ENCODE measurements at regions not wholly inside any gene's neighbourhood (a gene's known extent, or its start where the extent isn't known, plus 50 kb on each side); places are given as distances from the start of the nearest gene placed in this dataset.

- no peak for DNase-seq
These were observed 1011.4 kb downstream of the UQCRFS1 start for GRCh38 chr19:28201462-28201943.

GRCh38 chr19:28199323-28199722 lies 1013.6 kb downstream of the UQCRFS1 start:
- DNase-seq = no peak

DNA sequence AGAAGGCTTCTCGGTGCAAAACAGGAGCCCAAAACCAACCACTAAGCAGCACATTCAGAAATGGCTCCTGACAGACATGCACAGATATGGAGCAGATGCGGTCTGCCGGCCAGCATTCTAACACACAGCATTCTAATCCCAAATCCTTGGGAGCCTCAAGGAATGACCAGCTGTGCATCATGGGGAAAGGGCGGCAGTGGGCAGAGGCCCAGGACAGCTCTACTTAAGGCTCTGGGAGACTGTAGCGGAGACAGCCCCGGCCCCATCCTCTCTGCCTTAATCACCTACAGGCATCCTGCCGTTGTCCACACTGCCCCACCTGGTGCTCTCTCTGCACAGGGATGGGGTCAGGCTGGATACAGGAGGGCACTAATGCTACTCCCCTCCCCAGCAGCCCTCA lies 1016.0 kb downstream of the UQCRFS1 start:
- DNase-seq = peak; percentile 78

DNA sequence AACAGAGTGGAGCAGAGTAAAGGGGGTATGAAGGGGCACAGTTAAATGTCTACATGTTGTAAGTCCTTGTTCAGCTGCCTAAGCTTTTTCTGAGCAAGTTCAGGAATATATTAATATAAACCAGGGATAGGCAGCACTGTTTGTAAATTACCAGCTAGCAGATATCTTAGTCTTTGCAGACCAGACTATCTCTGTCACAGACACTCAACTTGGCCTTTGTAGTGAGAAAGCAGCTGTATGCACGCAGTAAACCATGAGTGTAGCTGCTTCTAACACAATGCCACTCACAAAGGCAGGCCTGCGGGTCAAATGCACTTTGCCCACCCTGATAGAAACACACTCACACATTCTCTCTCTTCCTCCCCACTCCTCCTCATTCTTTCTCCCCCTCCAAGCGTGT lies 1016.9 kb downstream of the UQCRFS1 start:
- DNase-seq = peak; percentile 48

- no peak for DNase-seq
These were observed 1027.3 kb downstream of the UQCRFS1 start for GRCh38 chr19:28185646-28186045.

GRCh38 chr19:28184997-28185396 lies 1028.0 kb downstream of the UQCRFS1 start:
- DNase-seq = no peak

- DNase-seq = no peak
These were observed 1036.8 kb downstream of the UQCRFS1 start for GRCh38 chr19:28176193-28176592.

DNA sequence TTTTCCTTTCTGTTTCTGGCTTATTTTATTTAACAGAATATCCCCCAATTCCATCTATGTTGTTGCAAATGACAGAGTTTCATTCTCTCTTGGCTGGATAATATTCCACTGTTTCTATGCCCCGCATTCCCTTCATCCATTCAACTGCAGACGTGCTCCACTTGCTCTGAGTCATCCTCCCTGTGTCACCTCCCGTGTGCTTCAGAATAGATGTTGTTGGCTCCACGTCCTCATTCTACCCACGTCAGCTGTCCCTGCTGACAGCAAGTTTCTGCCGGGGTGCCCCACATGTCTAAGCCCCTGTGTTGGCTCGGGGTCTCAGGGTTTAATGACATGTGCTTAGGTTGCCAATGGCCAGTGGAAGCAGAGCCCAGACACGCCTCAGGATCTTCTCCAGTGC lies 1041.0 kb downstream of the UQCRFS1 start:
- no peak for DNase-seq

DNA sequence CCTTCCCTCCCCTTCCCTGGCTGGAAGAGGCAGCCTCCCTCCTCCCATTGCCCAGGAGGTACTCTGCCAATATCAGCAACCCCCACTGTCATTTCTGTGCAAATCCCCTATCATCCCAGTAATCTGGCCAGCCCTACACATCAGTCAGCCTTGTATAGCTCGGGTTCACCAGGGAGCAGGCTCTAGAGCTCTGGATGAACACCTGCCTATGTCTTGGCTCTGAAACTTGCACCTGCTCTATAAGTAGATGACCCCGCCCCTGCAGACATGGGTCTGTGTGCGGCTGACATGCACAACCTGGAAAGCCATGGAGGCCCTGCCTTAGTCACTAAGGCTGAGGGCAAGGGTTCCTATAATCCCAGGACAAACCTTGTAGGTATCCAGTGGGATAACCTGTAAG lies 1042.9 kb downstream of the UQCRFS1 start:
- peak; percentile 66 for DNase-seq

GRCh38 chr19:28169168-28169887 lies 1043.6 kb downstream of the UQCRFS1 start:
- peak; percentile 70 for DNase-seq

DNA sequence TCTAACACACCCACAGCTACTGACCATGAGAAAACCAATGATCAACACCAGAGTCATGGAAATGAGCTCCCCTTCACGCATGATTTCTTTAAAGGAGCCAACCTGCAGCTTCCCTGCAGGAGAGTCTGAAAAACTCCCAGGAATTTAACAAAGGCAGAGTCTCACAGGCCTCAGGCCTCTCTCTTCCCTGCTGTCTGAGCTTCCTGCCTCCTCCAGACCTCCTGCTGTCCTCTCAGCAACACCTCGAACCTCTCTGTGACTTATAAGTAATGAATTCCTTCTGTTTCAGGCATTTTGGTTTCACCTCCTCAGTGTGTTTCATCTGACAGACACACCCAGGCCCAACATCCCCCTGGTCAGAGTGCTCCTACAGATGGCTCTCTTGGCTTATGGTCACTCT lies 1044.4 kb downstream of the UQCRFS1 start:
- no peak for DNase-seq

DNA sequence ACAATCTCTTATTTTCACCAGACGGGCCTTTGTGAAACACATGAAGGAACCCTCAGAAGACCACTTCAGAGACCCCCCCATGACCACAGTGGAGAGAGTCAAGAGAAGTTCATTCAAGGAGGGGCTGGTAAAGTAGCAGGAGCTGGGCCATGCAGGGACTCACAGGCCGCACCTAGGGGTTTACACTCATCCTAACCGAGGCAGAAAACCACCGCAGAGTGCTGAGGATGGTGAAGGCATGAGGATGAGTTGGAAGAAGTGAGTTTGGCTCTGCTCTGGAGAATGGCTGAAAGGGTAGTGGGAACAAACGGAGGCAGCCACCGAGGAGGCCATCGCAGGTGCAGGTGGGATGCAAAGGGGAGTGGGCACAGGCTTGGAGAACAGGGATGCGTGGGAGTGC lies 1046.9 kb downstream of the UQCRFS1 start:
- DNase-seq = no peak

GRCh38 chr19:28164214-28164613 lies 1048.7 kb downstream of the UQCRFS1 start:
- DNase-seq = no peak

DNA sequence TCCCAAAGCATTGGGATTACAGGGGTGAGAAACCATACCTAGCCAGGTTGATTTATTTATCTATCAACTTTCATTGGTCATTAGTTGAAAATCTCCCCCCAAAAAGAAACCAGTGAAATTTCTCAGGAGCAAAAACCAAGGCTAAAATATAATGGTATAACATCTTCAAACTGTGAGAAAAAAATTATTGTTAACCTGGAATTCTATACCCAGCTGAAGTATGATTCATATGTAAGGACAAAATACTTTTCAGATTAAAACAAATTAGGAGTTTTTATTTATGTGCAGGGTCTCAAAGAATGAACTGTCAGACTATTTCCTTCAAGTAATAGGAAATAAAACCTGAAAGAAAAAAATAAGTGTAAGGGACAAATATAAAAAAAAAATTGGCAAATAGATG lies 1053.9 kb downstream of the UQCRFS1 start:
- DNase-seq = no peak

- no peak for DNase-seq
These were observed 1057.7 kb downstream of the UQCRFS1 start for GRCh38 chr19:28155265-28155664.

GRCh38 chr19:28154077-28154476 lies 1058.9 kb downstream of the UQCRFS1 start:
- DNase-seq = no peak

DNA sequence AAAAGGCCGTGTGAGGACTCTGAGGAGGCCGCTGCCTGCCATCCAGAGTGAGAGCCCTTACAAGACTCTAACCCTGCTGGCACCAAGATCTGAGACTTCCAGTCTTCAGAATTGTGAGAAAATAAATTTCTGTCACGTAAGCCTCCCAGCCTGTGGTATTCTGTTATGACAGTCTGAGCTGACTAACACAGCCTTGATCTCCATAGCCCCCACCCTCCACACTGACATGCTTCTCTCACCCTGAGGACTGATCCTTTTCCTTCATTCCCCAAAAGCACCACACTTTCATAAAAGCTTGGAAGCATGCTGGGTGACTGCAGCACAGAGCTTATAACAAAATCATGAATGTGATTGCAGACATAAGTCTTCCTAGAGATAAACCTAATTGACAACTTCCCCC lies 1059.8 kb downstream of the UQCRFS1 start:
- no peak for DNase-seq

- DNase-seq = no peak
These were observed 1060.8 kb downstream of the UQCRFS1 start for GRCh38 chr19:28152195-28152594.

- DNase-seq = no peak
These were observed 1062.8 kb downstream of the UQCRFS1 start for GRCh38 chr19:28150129-28150528.

GRCh38 chr19:28148554-28148953 lies 1064.4 kb downstream of the UQCRFS1 start:
- DNase-seq = no peak

GRCh38 chr19:28142258-28142657 lies 1070.7 kb downstream of the UQCRFS1 start:
- DNase-seq = no peak

- DNase-seq = no peak
These were observed 1072.8 kb downstream of the UQCRFS1 start for GRCh38 chr19:28140201-28140600.

- no peak for DNase-seq
These were observed 1075.2 kb downstream of the UQCRFS1 start for GRCh38 chr19:28137772-28138171.

DNA sequence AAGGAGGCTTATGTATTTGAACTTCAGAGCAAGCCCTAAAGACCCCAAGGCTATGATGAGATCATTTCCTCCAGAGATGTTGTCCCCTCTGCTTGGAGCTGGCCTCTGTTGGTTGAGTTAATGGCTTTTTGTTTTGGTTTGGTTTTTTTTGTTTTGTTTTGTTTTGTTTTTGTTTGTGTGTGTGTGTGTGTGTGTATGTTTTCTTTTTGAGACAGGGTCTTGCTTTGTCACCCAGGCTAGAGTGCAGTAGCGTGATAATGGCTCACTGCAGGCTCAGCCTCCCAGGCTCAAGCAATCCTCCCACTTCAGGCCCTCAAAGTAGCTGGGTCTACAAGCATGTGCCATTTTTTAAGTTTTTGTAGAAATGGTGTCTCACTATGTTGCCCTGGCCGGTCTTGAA lies 1076.2 kb downstream of the UQCRFS1 start:
- no peak for DNase-seq

- DNase-seq = no peak
These were observed 1077.1 kb downstream of the UQCRFS1 start for GRCh38 chr19:28135825-28136224.

Data from tongue (tissue), 1 donor.